ENCODE measurements at regions not wholly inside any gene's neighbourhood (a gene's known extent, or its start where the extent isn't known, plus 50 kb on each side); places are given as distances from the start of the nearest gene placed in this dataset.

DNA sequence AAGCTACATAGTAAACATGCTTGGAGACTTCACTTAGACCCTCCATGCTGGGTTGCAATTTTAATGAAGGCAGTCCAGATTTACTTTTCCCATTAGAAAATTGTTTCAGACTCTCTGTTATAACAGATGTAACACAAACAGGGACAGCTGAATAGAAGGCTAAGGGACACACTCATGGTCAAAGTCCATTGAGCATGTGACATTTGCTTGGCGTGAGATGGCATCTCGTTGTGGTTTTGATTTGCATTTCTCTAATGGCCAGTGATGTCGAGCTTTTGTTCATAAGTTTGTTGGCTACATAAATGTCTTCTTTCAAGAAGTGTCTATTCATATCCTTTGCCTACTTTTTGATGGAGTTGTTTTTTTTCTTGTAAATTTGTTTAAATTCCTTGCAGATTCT is 358.2 kb upstream of the CLNK start:
- Histone ChIP-seq H3K4me3 (no peak overlapping the region), H3K9me3 (replicated peaks; ENCODE audit: control insufficient read depth, insufficient read depth, low read depth, low read length) (no peaks in the 10 kb centered on the region), H2AFZ (ENCODE audit: low read depth, low read length) (no peak overlapping the region), H3K27me3 (ENCODE audit: control insufficient read depth in 2 of 2, insufficient read depth in 2 of 2, low read length in 2 of 2) (no peaks in the 10 kb centered on the region), H3K4me2 (ENCODE audit: insufficient read depth, low read length) (no peak overlapping the region), H3K36me3 (ENCODE audit: control insufficient read depth, insufficient read depth, low read length) (no peaks in the 10 kb centered on the region), H3K79me2 (ENCODE audit: control insufficient read depth, insufficient read depth, low read length) (no peaks in the 10 kb centered on the region), H3K9me1 (ENCODE audit: control insufficient read depth, insufficient read depth, low read length) (no peaks in the 10 kb centered on the region), H3K27ac (ENCODE audit: extremely low read depth, low read depth, low read length) (no peak overlapping the region), H3K9ac (ENCODE audit: insufficient read depth in 1 of 2, low read depth in 2 of 2, low read length in 2 of 2) (no peak overlapping the region), H4K20me1 (replicated peaks; ENCODE audit: control insufficient read depth, insufficient read depth, low read length) (no peaks in the 10 kb centered on the region), H3K4me1 (replicated peaks in 1 of 2; ENCODE audit: control insufficient read depth in 2 of 2, insufficient read depth in 2 of 2, low read length in 2 of 2) (no peaks in the 10 kb centered on the region)
- no TSS peak for BruUV-seq (replicated peaks)
- 0% methylated on average over 3 of the region's 3 CpGs for WGBS (ENCODE audit: insufficient coverage, low coverage, missing lambda C conversion rate)
- in situ Hi-C loops (cut with MboI) (no loop called here), intact Hi-C loops (cut with micrococcal nuclease) (no loop called here)
- POLR2A ChIA-PET = no interaction called here
- no peak for DNase-seq (ENCODE audit: extremely low read depth in 1 of 4, low spot score in 3 of 4)
- FAIRE-seq = no peak
- TF ChIP-seq TRIM24 (IDR thresholded peaks at IDR 0.05) (no peak), RB1 (IDR thresholded peaks at IDR 0.05; ENCODE audit: low read depth) (no peak), MED1 (CRISPR knock-in tag; IDR thresholded peaks at IDR 0.05; ENCODE audit: borderline replicate concordance) (no peak), SRF (CRISPR knock-in tag; IDR thresholded peaks at IDR 0.05) (no peak), MYBL2 (IDR thresholded peaks at IDR 0.05; ENCODE audit: low read depth) (no peak), MYBL2 (CRISPR knock-in tag; IDR thresholded peaks at IDR 0.05; ENCODE audit: borderline replicate concordance) (no peak), EP400 (IDR thresholded peaks at IDR 0.05) (no peak), SREBF2 (CRISPR knock-in tag; IDR thresholded peaks at IDR 0.05) (no peak), SUPT5H (IDR thresholded peaks at IDR 0.05) (no peak), ZNF79 (CRISPR knock-in tag; IDR thresholded peaks at IDR 0.05; ENCODE audit: low read depth) (no peak), TAF7 (tag; IDR thresholded peaks at IDR 0.05) (no peak)
- TF ChIP-seq, protein P1, sequence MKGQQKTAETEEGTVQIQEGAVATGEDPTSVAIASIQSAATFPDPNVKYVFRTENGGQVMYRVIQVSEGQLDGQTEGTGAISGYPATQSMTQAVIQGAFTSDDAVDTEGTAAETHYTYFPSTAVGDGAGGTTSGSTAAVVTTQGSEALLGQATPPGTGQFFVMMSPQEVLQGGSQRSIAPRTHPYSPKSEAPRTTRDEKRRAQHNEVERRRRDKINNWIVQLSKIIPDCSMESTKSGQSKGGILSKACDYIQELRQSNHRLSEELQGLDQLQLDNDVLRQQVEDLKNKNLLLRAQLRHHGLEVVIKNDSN (CRISPR knock-in tag; IDR thresholded peaks at IDR 0.05) = no peak
- TF ChIP-seq, protein P2, sequence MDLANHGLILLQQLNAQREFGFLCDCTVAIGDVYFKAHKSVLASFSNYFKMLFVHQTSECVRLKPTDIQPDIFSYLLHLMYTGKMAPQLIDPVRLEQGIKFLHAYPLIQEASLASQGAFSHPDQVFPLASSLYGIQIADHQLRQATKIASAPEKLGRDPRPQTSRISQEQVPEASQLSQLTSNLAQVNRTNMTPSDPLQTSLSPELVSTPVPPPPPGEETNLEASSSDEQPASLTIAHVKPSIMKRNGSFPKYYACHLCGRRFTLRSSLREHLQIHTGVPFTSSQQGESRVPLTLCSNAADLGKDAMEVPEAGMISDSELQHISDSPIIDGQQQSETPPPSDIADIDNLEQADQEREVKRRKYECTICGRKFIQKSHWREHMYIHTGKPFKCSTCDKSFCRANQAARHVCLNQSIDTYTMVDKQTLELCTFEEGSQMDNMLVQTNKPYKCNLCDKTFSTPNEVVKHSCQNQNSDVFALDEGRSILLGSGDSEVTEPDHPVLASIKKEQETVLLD (IDR thresholded peaks at IDR 0.05) = no peak
- TF ChIP-seq, protein P3, sequence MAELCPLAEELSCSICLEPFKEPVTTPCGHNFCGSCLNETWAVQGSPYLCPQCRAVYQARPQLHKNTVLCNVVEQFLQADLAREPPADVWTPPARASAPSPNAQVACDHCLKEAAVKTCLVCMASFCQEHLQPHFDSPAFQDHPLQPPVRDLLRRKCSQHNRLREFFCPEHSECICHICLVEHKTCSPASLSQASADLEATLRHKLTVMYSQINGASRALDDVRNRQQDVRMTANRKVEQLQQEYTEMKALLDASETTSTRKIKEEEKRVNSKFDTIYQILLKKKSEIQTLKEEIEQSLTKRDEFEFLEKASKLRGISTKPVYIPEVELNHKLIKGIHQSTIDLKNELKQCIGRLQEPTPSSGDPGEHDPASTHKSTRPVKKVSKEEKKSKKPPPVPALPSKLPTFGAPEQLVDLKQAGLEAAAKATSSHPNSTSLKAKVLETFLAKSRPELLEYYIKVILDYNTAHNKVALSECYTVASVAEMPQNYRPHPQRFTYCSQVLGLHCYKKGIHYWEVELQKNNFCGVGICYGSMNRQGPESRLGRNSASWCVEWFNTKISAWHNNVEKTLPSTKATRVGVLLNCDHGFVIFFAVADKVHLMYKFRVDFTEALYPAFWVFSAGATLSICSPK (IDR thresholded peaks at IDR 0.05; ENCODE audit: borderline replicate concordance) = no peak
- TF ChIP-seq, protein P4, sequence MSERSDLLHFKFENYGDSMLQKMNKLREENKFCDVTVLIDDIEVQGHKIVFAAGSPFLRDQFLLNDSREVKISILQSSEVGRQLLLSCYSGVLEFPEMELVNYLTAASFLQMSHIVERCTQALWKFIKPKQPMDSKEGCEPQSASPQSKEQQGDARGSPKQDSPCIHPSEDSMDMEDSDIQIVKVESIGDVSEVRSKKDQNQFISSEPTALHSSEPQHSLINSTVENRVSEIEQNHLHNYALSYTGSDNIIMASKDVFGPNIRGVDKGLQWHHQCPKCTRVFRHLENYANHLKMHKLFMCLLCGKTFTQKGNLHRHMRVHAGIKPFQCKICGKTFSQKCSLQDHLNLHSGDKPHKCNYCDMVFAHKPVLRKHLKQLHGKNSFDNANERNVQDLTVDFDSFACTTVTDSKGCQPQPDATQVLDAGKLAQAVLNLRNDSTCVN (CRISPR knock-in tag; IDR thresholded peaks at IDR 0.05) = no peak
- CTCF ChIA-PET (ENCODE audit: low intra/inter-chr PET ratio) = no interaction called here
- ATAC-seq = no peak
